PC-9 (cell line): ENCODE measurements at regions not wholly inside any gene's neighbourhood (a gene's known extent, or its start where the extent isn't known, plus 50 kb on each side); places are given as distances from the start of the nearest gene placed in this dataset.

Experiments
- BruUV-seq: library from RNA; stranded (reverse); fragments of 400-500 nt; replicated peaks from 2 replicates; lab custom pipeline; 2021; lab: Mats Ljungman, UMichigan
- CTCF ChIA-PET: fragments of 300-600 bp; sonication (Branson Sonifier 250); formaldehyde crosslinking; loops from one replicate; lab custom pipeline; 2022; ENCODE audit warnings: antibody characterized with exemption; lab: Charles Lee
- POLR2A ChIA-PET: fragments of 300-600 bp; sonication (Branson Sonifier 250); formaldehyde crosslinking; loops from one replicate; lab custom pipeline; 2022; ENCODE audit warnings: antibody characterized with exemption; ENCODE audit not compliant: unreplicated experiment; lab: Charles Lee
- DNase-seq, 2 experiments: peaks; one replicate each; pipeline versions ENCODE4 v3.0.0 to v3.0.0-alpha.2; 2015 to 2022; ENCODE audit warnings: mixed read lengths in 1 of 2
- H2AFZ ChIP-seq: fragments of 200-600 bp; sonication (generic); 2 replicates; pipeline ENCODE4 v1.8.1; 2017; ENCODE audit warnings: antibody characterized with exemption
- H3F3A ChIP-seq: fragments of 200-600 bp; sonication (generic); 2 replicates; pipeline ENCODE4 v1.8.1; 2017; ENCODE audit warnings: antibody characterized with exemption, mild to moderate bottlenecking, low read depth; ENCODE audit not compliant: insufficient read depth
- H3K27ac ChIP-seq: fragments of 200-600 bp; sonication (generic); 2 replicates; pipeline ENCODE4 v1.6.1; 2016; ENCODE audit warnings: mixed run types
- H3K27me3 ChIP-seq: fragments of 200-600 bp; sonication (generic); 2 replicates; pipeline ENCODE4 v1.6.1; 2016; ENCODE audit warnings: low read depth, mixed run types; ENCODE audit not compliant: insufficient read depth
- H3K36me3 ChIP-seq: fragments of 200-600 bp; sonication (generic); 2 replicates; pipeline ENCODE4 v1.6.1; 2016; ENCODE audit warnings: low read depth, mixed run types
- H3K4me1 ChIP-seq: fragments of 200-600 bp; sonication (generic); replicated peaks from 2 replicates; pipeline ENCODE4 v1.6.1; 2016; ENCODE audit warnings: mixed run types; ENCODE audit not compliant: insufficient read depth
- H3K4me2 ChIP-seq: fragments of 200-600 bp; sonication (generic); 2 replicates; pipeline ENCODE4 v1.6.1; 2017; ENCODE audit warnings: mixed run types
- H3K4me3 ChIP-seq: fragments of 200-600 bp; sonication (generic); 2 replicates; pipeline ENCODE4 v1.6.1; 2016; ENCODE audit warnings: mixed run types
- H3K79me2 ChIP-seq: fragments of 200-600 bp; sonication (generic); 2 replicates; pipeline ENCODE4 v1.6.1; 2017; ENCODE audit warnings: low read depth, mixed run types
- H3K9me2 ChIP-seq: fragments of 200-600 bp; sonication (generic); 2 replicates; pipeline ENCODE4 v1.8.1; 2017; ENCODE audit warnings: mild to moderate bottlenecking; ENCODE audit not compliant: insufficient read depth
- H3K9me3 ChIP-seq: fragments of 200-600 bp; sonication (generic); 2 replicates; pipeline ENCODE4 v1.8.1; 2016; ENCODE audit warnings: low read depth; ENCODE audit not compliant: insufficient read depth
- H4K20me1 ChIP-seq: fragments of 200-600 bp; sonication (generic); 2 replicates; pipeline ENCODE4 v1.8.1; 2017; ENCODE audit not compliant: insufficient read depth
- EZH2 ChIP-seq: fragments of 200-600 bp; sonication (generic); IDR thresholded peaks from 2 replicates; pipeline ENCODE4 v1.8.0; 2017; ENCODE audit warnings: antibody characterized with exemption, low read depth
- intact Hi-C: fragments of 100-400 bp; cut with micrococcal nuclease; formaldehyde crosslinking; loops from one replicate; pipeline ENCODE4 v1.10.0; 2022; ENCODE audit not compliant: unreplicated experiment
- TF ChIP-seq, protein P1 (sequence below): fragments of 200-600 bp; sonication (generic); conservative IDR thresholded peaks from 2 replicates; pipeline ENCODE4 v1.6.1; 2017; ENCODE audit warnings: mixed run types, antibody characterized with exemption, mild to moderate bottlenecking, moderate library complexity

DNA sequence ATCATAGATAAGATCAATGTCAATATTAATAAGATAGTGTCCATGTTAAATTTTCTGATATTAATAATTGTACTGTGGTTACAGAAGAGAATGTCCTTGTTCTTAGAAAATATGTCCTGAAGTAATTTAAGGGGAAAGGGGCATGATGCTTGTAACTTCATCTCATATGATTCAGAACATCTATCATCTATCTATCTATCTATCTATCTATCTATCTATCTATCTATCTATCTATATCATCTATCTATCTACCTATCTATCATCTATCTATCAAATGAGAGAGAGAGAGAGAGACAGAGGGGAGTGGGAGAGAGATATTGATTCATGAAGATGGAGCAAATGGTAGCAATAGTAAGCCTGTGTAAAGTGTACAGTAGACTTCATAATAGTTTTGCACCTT, 124.8 kb upstream of the FAT1 start:
- H3K4me2 ChIP-seq: no peak overlapping the region
- H4K20me1 ChIP-seq: no peaks in the 10 kb centered on the region
- POLR2A ChIA-PET: no interaction called here
- no TSS peak for BruUV-seq
- peaks cover 10% of the 10 kb centered on the region; the same call in 1 of the 2 replicates for H3F3A ChIP-seq
- H3K27ac ChIP-seq: no peak overlapping the region
- CTCF ChIA-PET: no interaction called here
- H3K27me3 ChIP-seq: no peaks in the 10 kb centered on the region
- no peak for DNase-seq
- intact Hi-C loops: loop anchor here (5.0 kb wide), 1 partner anchor 54 kb away; no protein-coding TSS in a partner anchor
- no peaks in the 10 kb centered on the region for H3K9me2 ChIP-seq
- no peak overlapping the region for H2AFZ ChIP-seq
- no peaks in the 10 kb centered on the region for H3K79me2 ChIP-seq
- no peaks in the 10 kb centered on the region for H3K9me3 ChIP-seq
- H3K4me3 ChIP-seq: no peak overlapping the region
- H3K36me3 ChIP-seq: no peaks in the 10 kb centered on the region
- peaks cover 20% of the 10 kb centered on the region for H3K4me1 ChIP-seq
- TF ChIP-seq EZH2: no peak
- TF ChIP-seq, protein P1, sequence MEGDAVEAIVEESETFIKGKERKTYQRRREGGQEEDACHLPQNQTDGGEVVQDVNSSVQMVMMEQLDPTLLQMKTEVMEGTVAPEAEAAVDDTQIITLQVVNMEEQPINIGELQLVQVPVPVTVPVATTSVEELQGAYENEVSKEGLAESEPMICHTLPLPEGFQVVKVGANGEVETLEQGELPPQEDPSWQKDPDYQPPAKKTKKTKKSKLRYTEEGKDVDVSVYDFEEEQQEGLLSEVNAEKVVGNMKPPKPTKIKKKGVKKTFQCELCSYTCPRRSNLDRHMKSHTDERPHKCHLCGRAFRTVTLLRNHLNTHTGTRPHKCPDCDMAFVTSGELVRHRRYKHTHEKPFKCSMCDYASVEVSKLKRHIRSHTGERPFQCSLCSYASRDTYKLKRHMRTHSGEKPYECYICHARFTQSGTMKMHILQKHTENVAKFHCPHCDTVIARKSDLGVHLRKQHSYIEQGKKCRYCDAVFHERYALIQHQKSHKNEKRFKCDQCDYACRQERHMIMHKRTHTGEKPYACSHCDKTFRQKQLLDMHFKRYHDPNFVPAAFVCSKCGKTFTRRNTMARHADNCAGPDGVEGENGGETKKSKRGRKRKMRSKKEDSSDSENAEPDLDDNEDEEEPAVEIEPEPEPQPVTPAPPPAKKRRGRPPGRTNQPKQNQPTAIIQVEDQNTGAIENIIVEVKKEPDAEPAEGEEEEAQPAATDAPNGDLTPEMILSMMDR: no peak

DNA sequence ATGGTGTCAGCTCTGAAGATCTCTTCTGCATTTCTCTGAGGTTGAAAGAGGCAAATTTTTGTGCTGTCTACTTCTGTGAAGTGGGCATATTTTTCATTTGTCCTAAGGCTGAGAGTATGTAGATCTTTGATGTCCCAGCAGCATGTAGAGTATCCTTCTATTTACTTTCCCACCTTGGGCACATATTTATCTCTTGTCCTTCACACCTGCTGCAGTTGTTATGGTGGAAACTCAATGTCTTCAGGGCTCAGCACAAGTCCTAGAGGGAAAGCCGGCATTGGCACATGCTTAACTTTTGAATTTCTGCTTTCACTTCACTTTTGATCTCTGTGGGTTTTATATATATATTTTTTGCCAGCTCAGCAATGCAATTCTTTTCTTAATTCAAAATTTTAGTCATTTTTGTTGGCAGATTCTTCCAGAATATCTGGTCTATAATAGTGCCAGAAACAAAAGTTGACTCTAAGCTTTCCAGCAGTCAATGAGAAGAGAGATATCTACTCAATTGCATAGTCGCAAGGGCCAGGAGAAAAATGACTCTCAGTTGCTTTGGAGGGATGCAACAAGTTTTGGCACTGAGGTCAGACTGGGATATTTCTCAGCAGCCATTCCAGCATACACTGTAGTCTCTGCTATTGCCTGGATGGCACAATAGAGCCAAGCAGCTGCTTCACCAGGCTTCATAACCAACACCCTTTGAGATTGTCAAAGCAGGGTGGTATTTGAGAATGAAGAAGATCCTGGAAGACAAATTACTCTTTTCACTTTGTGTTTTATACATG, 127.8 kb upstream of the FAT1 start:
- no peak overlapping the region for H3K4me3 ChIP-seq
- no peak for TF ChIP-seq EZH2
- TF ChIP-seq, protein P1: no peak
- no peaks in the 10 kb centered on the region for H3K36me3 ChIP-seq
- POLR2A ChIA-PET: no interaction called here
- H3K9me2 ChIP-seq: no peaks in the 10 kb centered on the region
- no peaks in the 10 kb centered on the region for H3K4me1 ChIP-seq
- intact Hi-C loops: no loop called here
- H3F3A ChIP-seq: no peaks in the 10 kb centered on the region
- no peaks in the 10 kb centered on the region for H3K79me2 ChIP-seq
- H4K20me1 ChIP-seq: no peaks in the 10 kb centered on the region
- H3K9me3 ChIP-seq: no peaks in the 10 kb centered on the region
- DNase-seq: no peak
- H3K27me3 ChIP-seq: no peaks in the 10 kb centered on the region
- BruUV-seq: no TSS peak
- no peak overlapping the region for H3K27ac ChIP-seq
- no peak overlapping the region for H3K4me2 ChIP-seq
- CTCF ChIA-PET: no interaction called here
- no peak overlapping the region for H2AFZ ChIP-seq

DNA sequence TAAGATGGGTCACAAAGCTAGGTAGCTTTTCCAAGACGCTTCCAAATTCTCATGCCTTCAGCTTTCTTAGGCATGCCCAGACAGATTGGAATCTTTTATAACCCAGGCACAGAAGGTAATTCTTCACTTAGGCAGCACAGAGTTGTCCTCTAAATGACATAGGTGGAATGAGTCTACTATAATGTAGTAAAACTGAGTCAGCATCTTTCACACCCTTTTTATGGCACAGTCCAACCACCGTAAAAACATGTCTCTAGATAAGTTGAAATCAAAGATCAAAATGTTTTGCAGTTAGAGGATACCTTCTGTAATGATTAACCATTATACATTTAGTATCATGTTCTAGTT, 128.4 kb upstream of the FAT1 start:
- TF ChIP-seq, protein P1: no peak
- Histone ChIP-seq H3K27ac (no peak overlapping the region), H3K27me3 (no peaks in the 10 kb centered on the region), H4K20me1 (no peaks in the 10 kb centered on the region), H2AFZ (no peak overlapping the region), H3K9me3 (no peaks in the 10 kb centered on the region), H3K36me3 (no peaks in the 10 kb centered on the region), H3F3A (no peaks in the 10 kb centered on the region), H3K4me3 (no peak overlapping the region), H3K4me2 (no peak overlapping the region), H3K4me1 (no peaks in the 10 kb centered on the region), H3K79me2 (no peaks in the 10 kb centered on the region), H3K9me2 (no peaks in the 10 kb centered on the region)
- CTCF ChIA-PET: no interaction called here
- no TSS peak for BruUV-seq
- intact Hi-C loops: no loop called here
- no peak for DNase-seq
- POLR2A ChIA-PET: no interaction called here
